NCI-H2081 (cell line): ENCODE measurements at regions not wholly inside any gene's neighbourhood (a gene's known extent, or its start where the extent isn't known, plus 50 kb on each side); places are given as distances from the start of the nearest gene placed in this dataset.

Source experiments
- DNase-seq, 2 experiments: peaks; one replicate each; lab custom pipeline; 2025; lab: John Stamatoyannopoulos, UW

- no peak for DNase-seq
These were observed 49.7 kb downstream of the GLI2 start for GRCh38 chr2:120785228-120785966.

- DNase-seq = no peak
These were observed 50.6 kb downstream of the GLI2 start for GRCh38 chr2:120786038-120786960.

GRCh38 chr2:120787111-120787821 is 51.6 kb downstream of the GLI2 start:
- DNase-seq = no peak

GRCh38 chr2:120787822-120788700 is 52.4 kb downstream of the GLI2 start:
- no peak for DNase-seq

GRCh38 chr2:120791243-120791961 is 55.7 kb downstream of the GLI2 start:
- no peak for DNase-seq

- no peak for DNase-seq
These were observed 56.3 kb downstream of the GLI2 start for GRCh38 chr2:120791962-120792297.

GRCh38 chr2:120793682-120794403 is 58.2 kb downstream of the GLI2 start:
- no peak for DNase-seq

GRCh38 chr2:120794716-120795115 is 59.0 kb downstream of the GLI2 start:
- no peak for DNase-seq

- no peak for DNase-seq
These were observed 60.4 kb downstream of the GLI2 start for GRCh38 chr2:120796094-120796493.

- no peak for DNase-seq
These were observed 62.0 kb downstream of the GLI2 start for GRCh38 chr2:120797421-120798221.

- no peak for DNase-seq
These were observed 63.0 kb downstream of the GLI2 start for GRCh38 chr2:120798567-120799247.

GRCh38 chr2:120802158-120802557 is 66.5 kb downstream of the GLI2 start:
- DNase-seq = no peak

- no peak for DNase-seq
These were observed 67.3 kb downstream of the GLI2 start for GRCh38 chr2:120802867-120803484.

GRCh38 chr2:120803764-120804335 is 68.2 kb downstream of the GLI2 start:
- no peak for DNase-seq

- no peak for DNase-seq
These were observed 68.8 kb downstream of the GLI2 start for GRCh38 chr2:120804459-120804858.

- DNase-seq = no peak
These were observed 69.3 kb downstream of the GLI2 start for GRCh38 chr2:120805011-120805410.

GRCh38 chr2:120805602-120806001 is 69.9 kb downstream of the GLI2 start:
- no peak for DNase-seq

- DNase-seq = no peak
These were observed 72.1 kb downstream of the GLI2 start for GRCh38 chr2:120807751-120808150.
